Germinal center (tissue), 1 donor: ENCODE measurements at regions not wholly inside any gene's neighbourhood (a gene's known extent, or its start where the extent isn't known, plus 50 kb on each side); places are given as distances from the start of the nearest gene placed in this dataset.
"Not testable (repeated sequence)": the region's sequence is repeated elsewhere in the genome, so short reads cannot be mapped to it uniquely, and the experiment has no call there.

ENCODE experiments used
- DNase-seq: peaks from one replicate; pipeline ENCODE4 v3.0.0; 2012; ENCODE audit warnings: mixed read lengths, low spot score

DNA sequence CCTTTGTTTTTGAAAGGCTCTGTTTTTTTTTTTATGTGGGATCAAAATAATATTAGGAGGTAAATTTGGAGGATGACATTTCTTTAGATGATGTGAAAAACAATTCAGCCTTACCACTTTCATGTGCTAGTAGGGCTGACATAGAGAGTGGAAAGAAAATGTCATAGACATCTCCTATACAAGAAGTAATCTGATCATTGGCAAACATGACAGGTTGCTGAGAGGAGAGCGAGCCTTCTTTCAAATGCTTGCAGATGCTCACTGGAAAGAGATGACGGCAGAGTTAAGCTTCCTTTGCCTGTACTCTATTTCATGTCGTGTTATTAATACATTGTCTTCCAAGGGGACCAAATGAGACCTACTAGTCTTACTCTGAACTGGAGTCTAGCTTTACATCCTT, 160.1 kb upstream of the DAP start:
- DNase-seq = no peak

DNA sequence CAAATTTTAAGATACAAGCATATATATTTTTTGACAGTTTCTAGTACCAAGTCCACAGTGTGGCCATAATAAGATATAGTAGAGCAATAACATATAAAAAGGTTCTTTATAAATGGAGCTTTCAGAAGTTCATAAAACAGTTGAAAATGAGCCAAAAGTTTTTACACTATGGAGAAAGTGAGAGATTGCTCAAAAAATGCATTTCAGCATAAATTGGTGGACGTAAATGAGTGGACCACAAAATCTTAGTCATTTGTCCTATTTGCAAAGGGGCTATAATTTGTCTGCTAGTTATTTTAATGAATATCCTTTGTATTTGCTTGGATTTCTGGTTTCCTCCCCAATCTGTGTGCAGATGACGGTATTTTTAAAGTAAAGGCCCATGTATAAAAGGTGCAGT, 159.4 kb upstream of the DAP start:
- DNase-seq = no peak

DNA sequence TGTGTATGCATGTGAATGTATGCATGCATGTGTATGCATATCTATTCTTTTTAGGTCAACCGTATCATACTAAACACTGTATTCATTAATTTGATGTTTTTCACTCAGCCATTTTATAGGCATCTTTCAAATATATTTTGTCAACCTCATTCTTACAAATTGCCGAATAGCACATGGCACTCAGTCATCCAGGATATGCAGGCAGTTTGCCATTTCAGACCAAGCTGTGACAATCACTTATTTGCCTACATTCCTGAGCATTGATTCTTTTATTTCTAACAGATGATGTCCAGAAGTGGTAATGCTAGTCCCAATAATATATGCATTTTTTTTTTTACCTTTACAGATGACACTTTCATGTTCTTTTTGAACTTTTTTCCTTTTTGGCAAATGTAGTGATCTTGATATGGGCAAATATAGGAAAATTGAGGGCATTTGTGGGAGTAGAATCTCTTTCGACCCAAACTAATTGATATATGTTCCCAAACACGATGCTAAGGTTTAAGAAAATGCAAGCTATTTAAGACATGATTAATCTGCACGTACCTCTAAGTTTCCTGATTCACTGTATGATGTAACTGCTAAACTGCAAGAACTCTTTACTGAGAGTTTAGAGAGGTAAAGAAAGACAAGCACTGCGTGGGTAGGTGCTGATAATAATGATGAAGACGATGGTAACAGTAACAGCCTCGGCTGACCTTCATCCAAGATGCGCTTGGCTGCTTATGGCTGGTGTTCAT, 153.9 kb upstream of the DAP start:
- DNase-seq = no peak

DNA sequence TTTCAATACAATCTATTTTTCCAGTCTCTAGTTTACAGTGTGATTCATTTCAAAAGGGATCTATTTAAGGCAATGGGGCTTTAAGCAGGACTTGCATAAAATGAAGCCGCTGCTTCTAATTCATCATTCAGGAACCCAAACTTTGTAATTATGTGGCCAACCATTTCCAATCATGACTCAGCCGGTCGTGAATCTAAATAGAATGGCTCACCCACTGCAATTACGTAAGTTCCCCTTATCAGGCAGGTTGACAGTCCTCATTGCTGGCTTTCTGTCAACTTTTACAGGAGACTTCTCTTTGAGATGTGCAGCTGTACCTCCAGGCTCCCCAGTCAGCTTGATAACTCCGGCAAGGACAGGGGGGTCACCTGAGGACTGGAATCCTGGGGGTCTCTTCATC, 152.8 kb upstream of the DAP start:
- no peak for DNase-seq

DNA sequence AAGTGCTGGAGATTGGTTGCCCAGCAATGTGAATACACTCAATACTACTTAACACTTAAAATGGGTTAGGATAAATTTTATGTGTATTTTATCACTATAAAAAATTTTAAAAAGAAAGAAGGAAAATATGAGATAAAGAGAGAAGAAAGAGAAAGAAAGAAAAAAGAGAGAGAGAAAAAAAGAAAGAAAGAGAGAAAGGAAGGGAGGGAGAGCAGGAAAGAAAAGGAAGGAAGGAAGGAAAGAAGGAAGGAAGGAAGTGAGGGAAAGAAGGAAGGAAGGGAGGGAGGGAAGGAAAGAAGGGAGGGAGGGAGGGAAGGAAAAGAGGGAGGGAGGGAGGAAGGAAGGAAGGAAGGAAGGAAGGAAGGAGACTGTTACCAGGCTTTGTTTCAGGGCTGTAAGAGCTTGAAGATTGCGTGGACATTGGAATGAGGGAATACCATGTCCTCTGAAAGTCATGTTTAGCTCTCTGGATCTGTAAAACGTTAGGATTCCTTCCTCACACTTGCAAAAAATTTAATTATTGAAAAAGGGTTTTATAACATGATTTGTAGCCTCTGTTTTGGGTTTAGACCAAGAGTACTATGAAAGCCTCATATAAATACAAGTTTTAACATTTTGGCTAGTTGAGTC, 152.3 kb upstream of the DAP start:
- DNase-seq = no peak

DNA sequence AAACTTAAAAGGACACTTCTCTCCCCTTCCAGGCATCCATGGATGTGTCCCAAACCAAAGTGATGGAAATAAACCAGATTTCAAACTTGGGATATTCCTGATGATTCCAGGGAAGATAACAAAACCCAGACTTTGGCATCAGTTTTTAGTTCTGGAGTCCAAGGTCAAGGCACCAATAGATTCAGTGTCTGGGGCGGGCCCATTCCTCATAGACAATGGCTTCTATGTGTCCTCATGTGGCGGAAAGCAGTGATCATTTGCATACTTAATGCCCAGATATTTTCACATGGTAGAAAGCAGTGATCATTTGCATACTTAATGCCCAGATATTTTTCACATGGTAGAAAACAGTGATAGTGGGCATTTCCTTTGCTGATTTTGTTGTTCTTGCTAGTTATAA, 151.4 kb upstream of the DAP start:
- no peak for DNase-seq

DNA sequence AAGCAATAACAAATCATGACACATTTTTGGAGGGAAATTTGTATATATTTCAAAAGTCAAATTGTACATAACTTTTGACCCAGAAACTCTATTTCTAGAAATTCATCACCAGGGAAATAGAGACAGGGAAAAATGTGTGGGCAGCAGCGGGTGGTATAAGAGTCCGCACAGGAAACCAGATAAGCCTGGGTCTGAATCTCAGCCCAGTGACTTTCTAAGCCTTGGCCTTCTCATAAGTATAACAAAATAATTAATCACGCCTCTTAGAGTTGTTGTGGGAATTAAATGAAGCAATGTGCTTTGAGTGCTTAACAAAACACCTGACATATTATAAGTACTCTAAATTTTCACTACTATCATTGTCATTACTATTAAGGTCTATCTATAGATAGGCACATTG, 149.2 kb upstream of the DAP start:
- no peak for DNase-seq

DNA sequence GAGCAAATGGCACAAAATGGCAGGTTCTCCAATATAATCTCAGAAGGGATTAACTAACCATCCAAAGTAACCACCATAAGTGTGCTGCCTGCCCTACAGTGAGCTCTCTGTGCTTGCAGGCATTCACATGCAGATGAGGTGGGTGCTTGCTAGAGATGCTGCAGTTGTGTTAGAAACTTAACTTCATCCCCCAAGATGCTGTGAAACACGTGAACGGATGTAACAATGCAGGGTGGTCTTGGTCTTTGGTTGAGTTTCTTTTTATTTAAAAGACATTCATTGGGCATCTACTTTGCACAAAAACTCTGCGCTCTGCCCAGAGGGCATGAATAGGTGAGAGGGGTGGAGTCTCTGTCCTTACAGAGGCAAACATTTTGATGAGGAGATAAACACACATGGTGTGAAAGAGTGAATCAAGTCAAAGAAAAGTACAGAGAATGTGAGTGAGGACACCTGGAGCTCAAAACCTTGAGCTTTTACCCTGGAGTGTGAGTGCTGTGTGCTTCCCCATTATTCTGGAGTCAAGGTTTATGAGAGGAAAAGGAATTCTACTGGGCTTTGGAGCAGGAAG, 143.9 kb upstream of the DAP start:
- no peak for DNase-seq

DNA sequence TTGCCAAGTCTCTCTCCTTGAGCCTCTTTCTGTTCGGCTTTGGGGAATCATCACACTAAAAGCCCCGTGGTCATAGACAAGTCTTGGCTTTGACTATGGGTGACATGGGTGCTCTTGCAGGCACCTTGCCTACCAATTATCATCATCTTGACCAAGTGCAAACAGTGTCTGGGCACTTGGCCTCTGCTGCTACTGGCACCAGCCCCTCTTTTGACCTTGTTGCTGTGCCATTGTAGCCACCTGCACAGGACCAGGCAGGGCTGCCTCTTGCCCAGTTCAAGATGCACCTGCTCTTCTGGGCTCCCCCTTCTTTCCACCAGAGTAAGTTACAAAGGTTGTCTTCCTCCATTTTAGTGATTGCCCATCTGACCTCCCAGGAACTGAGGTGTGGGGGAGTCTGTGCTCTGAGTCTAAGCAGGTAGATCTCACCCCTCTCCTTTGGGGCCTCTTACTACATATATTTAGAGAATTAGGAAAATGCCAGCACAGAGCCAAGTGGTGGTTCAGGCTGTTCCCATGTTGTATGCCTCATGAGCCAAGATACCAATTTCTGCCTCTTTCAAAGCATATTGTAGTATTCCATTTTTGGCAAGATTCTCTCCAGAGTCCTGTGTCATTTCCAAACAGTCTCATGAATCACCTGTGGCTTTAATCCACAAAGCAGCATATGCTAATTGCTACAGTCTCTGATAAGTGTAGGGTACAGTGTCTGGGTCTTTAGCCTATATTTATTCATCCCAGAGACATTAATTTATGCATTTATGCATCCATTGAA, 142.9 kb upstream of the DAP start:
- no peak for DNase-seq

DNA sequence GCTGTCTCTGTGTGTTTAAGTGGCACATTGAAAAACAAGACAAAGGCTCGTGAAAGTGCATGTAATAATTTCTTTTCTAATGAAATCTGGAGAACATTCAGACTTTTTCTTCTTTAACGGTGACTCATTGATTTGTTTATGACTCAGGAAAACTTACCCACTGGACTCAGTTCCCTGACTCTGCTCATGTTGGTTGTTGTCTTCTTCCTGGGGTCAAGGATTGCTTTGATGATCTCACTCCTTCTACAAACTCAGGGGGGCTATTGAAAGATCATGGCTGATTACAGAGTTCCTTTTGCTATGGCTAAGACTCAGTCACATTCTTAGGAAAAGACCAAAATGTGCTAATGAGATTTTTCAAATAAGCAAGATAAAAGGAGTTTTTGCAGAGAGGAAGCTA, 141.1 kb upstream of the DAP start:
- DNase-seq = no peak

DNA sequence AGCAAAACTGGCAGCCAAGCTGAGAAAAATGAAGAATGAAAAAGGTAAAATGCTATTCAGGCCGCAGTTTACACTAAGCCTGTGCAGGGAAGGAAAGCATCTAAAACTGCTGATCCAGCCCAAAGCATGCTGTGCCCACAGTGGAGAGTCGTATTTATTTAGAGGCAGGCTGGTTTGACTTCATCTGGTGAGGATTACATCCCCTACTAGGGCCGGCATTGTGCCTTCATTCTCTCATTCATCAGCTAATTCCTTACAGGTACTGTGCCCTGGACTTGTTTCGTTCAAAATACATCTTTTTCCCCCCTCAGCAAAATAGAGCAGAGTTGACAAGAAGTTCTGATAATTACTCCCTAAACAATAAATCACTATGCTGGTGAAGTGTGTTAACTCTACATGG, 137.5 kb upstream of the DAP start:
- no peak for DNase-seq

DNA sequence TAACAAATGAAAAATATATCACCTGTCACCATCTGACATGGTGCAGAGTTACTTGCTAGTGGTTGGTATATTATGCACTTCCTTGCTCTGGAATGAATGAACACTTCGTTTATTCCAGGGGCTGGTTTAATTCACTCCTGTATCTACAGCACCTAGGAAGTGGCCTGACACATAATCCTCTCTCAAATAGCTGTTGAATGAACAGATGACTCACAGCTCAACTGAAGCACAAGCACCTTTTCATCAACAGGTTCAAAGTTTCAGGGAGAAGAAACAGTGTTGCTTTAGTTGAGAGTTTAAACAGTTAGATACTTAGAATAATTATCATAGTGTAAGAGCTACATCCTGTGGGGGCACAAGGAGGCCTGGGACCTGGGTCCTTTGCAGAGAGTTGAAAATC, 135.0 kb upstream of the DAP start:
- DNase-seq = no peak

DNA sequence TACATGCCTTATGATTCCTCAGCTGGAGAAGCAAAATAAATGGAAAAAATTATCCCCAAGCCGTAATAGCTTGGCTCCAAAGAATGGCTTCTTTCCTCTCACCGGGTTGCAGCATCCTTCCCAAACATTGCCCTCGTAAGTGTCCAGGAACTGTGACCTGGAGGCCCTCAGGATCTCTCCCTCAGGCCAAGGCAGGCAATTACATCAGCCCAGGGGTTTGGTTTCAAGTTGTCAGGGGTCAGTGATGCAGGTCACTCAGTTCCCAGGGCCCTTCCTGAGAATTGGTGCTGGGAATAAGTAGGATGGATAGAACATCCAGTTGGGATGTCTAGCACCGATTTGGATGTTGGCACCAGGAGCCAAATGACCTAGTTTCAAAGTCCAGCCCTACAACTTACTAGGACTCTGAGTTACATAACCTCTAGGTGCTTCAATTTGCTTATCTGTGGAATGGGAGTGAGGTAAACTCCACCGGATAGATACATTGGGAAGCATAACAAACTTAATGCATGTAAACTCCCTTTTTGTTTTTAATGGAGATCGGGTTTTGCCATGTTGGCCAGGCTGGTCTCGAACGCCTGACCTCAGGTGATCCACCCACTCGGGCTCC, 133.5 kb upstream of the DAP start:
- no peak for DNase-seq

DNA sequence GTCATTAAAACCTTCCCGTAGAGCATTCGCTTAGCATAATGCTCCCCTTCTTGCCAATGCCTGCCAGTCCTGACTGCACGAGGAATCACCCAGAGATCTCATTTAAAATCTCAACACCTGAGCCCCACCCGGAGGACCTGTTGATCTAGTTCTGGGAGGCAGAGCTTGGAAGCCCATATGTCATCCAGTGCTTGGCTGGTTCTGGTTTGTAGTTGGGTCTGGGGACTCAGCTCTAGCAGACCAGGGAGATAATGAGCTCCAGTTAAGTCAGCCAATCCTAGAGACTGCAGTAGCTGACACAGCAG, 131.8 kb upstream of the DAP start:
- DNase-seq = no peak

DNA sequence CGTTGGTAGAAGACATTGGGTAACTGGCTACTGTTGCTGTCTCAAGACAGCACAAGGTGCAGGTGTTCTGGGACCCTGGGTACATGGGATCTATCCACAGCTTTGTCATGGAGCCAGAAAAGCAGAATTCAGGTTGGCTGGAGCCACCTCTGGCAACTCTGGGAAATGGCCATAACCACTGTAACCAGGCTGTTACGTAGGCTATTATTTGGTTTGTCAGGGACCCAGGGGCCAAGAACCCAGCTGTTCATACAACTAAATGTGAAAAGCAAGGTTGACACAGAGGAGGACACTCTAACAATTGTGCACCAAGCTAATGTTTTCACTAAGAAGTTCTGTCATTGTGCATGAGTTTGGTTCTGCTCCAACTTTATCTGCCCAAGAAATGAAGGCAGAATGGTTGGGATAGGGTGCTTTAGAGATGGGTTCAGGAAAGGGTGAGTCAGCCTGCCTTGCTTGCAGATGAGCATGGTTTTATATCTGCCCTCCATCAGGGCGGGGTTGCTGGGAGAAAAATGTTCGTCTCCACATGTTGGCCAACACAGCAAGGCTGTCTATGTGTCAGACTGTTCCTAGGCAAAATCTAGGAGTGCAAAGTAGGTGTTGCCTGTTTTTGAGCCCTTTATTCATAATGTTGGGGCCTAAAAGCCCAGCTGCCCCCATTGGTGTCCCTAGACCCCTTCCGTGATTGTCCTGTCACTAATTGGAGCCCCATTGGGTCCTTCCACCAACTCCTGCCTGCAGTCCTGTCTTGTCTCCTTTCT, 131.3 kb upstream of the DAP start:
- no peak for DNase-seq

DNA sequence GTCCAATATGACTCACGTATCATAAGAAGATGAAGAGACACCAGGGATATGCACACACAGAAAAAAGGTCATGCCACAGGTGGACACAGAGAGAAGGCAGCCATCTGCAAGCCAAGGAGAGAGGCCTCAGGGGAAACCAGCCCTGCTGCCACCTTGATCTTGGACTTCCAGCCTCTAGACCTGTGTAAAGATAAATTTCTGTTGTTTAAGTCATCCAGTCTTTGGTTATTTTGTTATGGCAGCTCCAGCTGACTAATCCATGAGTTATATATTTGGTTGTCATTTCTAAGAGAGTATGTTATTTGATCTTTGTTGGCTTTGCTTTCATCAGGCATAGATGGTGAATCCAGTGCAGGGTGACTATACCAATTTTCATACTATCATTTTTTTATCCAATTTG, 130.2 kb upstream of the DAP start:
- no peak for DNase-seq

DNA sequence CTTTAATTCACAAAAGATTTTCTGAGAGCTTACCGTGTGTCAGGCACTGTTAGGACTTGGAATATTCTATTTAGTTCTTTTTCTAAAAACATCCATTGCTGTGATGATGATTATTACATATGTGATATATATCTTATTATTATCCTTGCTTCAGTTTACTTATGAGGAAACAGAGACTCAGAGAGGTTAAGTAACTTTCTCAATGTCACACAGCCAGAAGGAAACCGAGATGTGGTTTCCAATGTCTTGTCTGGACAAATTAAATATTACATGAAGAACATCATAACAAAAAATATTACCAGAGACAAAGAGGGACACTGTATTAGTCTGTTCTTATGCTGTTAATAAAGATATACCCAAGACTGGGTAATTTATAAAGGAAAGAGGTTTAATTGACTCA, 125.5 kb upstream of the DAP start:
- DNase-seq = no peak

DNA sequence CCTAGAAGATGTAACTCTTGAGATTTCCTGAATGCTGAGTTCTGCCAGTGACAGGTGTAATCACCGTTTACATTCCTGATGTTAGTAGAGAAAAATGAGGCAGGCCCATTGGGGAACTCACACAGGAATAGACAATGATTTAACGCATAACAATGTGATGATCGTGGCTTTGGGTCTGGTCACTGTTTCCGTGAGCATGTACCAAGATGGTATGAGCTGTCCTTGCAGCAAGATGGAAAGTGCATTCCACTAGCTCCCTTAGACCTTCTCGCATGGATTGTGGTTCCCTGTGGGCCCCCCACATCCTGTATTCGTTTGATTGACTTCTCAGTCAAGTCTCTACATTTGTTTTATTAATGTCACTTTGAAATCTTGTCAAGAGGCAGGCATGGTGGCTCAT, 124.0 kb upstream of the DAP start:
- no peak for DNase-seq

DNA sequence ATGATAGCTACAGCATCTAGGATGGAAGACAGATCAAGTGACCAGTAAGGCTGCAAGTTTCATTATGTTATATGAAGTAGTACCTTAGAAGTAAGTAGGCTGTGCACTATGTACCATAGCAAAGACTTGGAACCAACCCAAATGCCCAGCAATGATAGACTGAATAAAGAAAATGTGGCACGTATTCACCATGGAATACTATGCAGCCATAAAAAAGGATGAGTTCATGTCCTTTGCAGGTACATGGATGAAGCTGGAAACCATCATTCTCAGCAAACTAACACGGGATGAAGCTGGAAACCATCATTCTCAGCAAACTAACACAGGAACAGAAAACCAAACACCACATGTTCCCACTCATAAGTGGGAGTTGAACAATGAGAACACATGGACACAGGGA, 122.9 kb upstream of the DAP start:
- DNase-seq = not testable (repeated sequence)

DNA sequence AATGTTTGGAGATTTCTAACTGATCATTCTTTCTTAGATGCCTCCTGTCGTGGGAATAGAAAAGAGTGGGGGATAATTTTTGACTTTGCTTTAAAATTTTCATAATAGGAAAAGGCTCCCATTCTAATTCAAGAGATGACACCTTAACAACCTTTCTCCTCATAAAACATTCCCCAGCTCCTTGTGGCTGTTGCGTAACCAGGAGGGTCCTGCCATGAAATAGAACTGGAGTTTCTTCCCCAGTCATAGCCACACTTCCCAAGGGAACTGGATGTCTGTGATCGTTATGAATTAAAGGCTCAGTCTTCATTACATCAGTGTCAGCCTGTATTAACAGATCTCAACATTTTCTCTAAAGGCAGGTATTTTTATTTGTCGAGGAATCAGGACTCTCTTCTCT, 119.9 kb upstream of the DAP start:
- no peak for DNase-seq

DNA sequence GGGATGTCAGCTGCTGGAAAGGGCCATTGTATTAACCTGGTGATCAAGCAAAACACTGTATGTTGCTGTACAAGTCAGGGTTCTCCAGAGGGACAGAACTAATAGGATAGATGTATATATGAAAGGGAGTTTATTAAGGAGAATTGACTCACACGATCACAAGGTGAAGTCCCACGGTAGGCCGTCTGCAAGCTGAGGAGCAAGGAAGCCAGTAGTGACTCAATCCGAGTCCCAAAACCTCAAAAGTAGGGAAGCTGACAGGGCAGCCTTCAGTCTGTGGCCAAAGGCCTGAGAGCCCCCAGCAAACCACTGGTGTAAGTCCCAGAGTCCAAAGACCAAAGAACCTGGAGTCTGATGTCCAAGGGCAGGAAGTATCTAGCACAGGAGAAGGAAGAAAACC, 116.0 kb upstream of the DAP start:
- DNase-seq = not testable (repeated sequence)
